Caco-2 (cell line): ENCODE measurements at regions not wholly inside any gene's neighbourhood (a gene's known extent, or its start where the extent isn't known, plus 50 kb on each side); places are given as distances from the start of the nearest gene placed in this dataset.

Source experiments
- BruUV-seq: library from RNA; stranded (reverse); fragments of 400-500 nt; replicated peaks from 2 replicates; lab custom pipeline; 2021; lab: Mats Ljungman, UMichigan
- CTCF ChIA-PET: fragments of 300-600 bp; sonication (Branson Sonifier 250); formaldehyde crosslinking; loops from one replicate; lab custom pipeline; 2022; ENCODE audit warnings: antibody characterized with exemption; lab: Charles Lee
- POLR2A ChIA-PET: fragments of 300-600 bp; sonication (Branson Sonifier 250); formaldehyde crosslinking; loops from one replicate; lab custom pipeline; 2022; ENCODE audit warnings: antibody characterized with exemption; lab: Charles Lee
- DNase-seq, 2 experiments: peaks; one replicate each; pipeline versions ENCODE4 v3.0.0 to v3.0.0-alpha.2; 2020 to 2022
- H3K27me3 ChIP-seq: replicated peaks from 2 replicates; pipeline ENCODE4 v1.6.0; 2011; ENCODE audit warnings: low read length; ENCODE audit not compliant: control insufficient read depth, insufficient read depth
- H3K36me3 ChIP-seq: 2 replicates; pipeline ENCODE4 v1.5.1; 2011; ENCODE audit warnings: low read length; ENCODE audit not compliant: control insufficient read depth, insufficient read depth
- H3K4me1 ChIP-seq: fragments of 250-450 bp; sonication (Bioruptor Pico); 2 replicates; pipeline ENCODE4 v1.5.1; 2020; ENCODE audit warnings: mild to moderate bottlenecking
- H3K4me3 ChIP-seq: 2 replicates; pipeline ENCODE4 v1.5.1; 2011; ENCODE audit warnings: low read depth, mild to moderate bottlenecking, control low read depth, low read length
- H3K9me3 ChIP-seq: fragments of 250-450 bp; sonication (Bioruptor Pico); 2 replicates; pipeline ENCODE4 v1.5.1; 2020; ENCODE audit warnings: mild to moderate bottlenecking, moderate library complexity
- H3K27ac Mint-ChIP-seq: one replicate; pipeline ENCODE4 v1.8.0; 2022; ENCODE audit warnings: mixed read lengths; ENCODE audit not compliant: unreplicated experiment
- H3K27me3 Mint-ChIP-seq: one replicate; pipeline ENCODE4 v1.8.0; 2022; ENCODE audit warnings: mixed read lengths; ENCODE audit not compliant: insufficient read depth, unreplicated experiment
- H3K36me3 Mint-ChIP-seq: one replicate; pipeline ENCODE4 v1.8.0; 2022; ENCODE audit warnings: mild to moderate bottlenecking, mixed read lengths; ENCODE audit not compliant: insufficient read depth, unreplicated experiment
- H3K4me1 Mint-ChIP-seq: one replicate; pipeline ENCODE4 v1.8.0; 2022; ENCODE audit warnings: low read depth, mixed read lengths; ENCODE audit not compliant: unreplicated experiment
- H3K4me3 Mint-ChIP-seq: one replicate; pipeline ENCODE4 v1.8.0; 2022; ENCODE audit warnings: mild to moderate bottlenecking, moderate library complexity, mixed read lengths; ENCODE audit not compliant: unreplicated experiment
- H3K9me3 Mint-ChIP-seq: one replicate; pipeline ENCODE4 v1.8.0; 2022; ENCODE audit warnings: mixed read lengths; ENCODE audit not compliant: unreplicated experiment
- intact Hi-C: fragments of 100-400 bp; cut with micrococcal nuclease; formaldehyde crosslinking; loops from one replicate; pipeline ENCODE4 v1.10.0; 2022; ENCODE audit not compliant: unreplicated experiment
- TF ChIP-seq, protein P1 (sequence below), 2 experiments: fragments of 200-600 bp in 1 of 2; IDR thresholded peaks; 1 replicate in 1 of 2; 2 replicates in 1 of 2; pipeline versions ENCODE4 v1.5.1 to v1.8.0; 2011 to 2022; ENCODE audit warnings: antibody characterized with exemption in 1 of 2, control low read depth in 1 of 2, inconsistent platforms in 1 of 2, low read depth in 1 of 2, low read length in 1 of 2, mild to moderate bottlenecking in 1 of 2, moderate library complexity in 1 of 2; ENCODE audit not compliant: insufficient read depth in 1 of 2, severe bottlenecking in 1 of 2, unreplicated experiment in 1 of 2

GRCh38 chr7:63014792-63015191, 983.9 kb upstream of the ZNF722 start:
- H3K36me3 ChIP-seq: no peaks in the 10 kb centered on the region
- Mint-ChIP-seq H3K4me1 (no peaks in the 10 kb centered on the region), H3K27ac (no peak overlapping the region), H3K4me3 (no peak overlapping the region), H3K9me3 (peaks cover 59% of the 10 kb centered on the region), H3K27me3 (no peaks in the 10 kb centered on the region), H3K36me3 (no peaks in the 10 kb centered on the region)
- no peak for DNase-seq
- CTCF ChIA-PET: no interaction called here
- peaks cover 10% of the 10 kb centered on the region; the same call in 1 of the 2 replicates for H3K9me3 ChIP-seq
- no peaks in the 10 kb centered on the region for H3K27me3 ChIP-seq
- BruUV-seq: no TSS peak
- H3K4me3 ChIP-seq: no peak overlapping the region
- intact Hi-C loops: no loop called here
- POLR2A ChIA-PET: no interaction called here
- TF ChIP-seq, protein P1, sequence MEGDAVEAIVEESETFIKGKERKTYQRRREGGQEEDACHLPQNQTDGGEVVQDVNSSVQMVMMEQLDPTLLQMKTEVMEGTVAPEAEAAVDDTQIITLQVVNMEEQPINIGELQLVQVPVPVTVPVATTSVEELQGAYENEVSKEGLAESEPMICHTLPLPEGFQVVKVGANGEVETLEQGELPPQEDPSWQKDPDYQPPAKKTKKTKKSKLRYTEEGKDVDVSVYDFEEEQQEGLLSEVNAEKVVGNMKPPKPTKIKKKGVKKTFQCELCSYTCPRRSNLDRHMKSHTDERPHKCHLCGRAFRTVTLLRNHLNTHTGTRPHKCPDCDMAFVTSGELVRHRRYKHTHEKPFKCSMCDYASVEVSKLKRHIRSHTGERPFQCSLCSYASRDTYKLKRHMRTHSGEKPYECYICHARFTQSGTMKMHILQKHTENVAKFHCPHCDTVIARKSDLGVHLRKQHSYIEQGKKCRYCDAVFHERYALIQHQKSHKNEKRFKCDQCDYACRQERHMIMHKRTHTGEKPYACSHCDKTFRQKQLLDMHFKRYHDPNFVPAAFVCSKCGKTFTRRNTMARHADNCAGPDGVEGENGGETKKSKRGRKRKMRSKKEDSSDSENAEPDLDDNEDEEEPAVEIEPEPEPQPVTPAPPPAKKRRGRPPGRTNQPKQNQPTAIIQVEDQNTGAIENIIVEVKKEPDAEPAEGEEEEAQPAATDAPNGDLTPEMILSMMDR (IDR thresholded peaks at IDR 0.05; ENCODE audit: insufficient read depth in 1 of 2, low read depth in 1 of 2, low read length in 1 of 2, severe bottlenecking in 1 of 2, unreplicated experiment in 1 of 2): no peak
- no peaks in the 10 kb centered on the region for H3K4me1 ChIP-seq

GRCh38 chr7:63023182-63023787, 975.4 kb upstream of the ZNF722 start:
- Histone ChIP-seq H3K4me3 (no peak overlapping the region), H3K9me3 (0 out of 2 replicates have a peak, but pooled peaks cover 7% of the 10 kb centered on the region), H3K4me1 (no peaks in the 10 kb centered on the region), H3K27me3 (no peaks in the 10 kb centered on the region), H3K36me3 (no peaks in the 10 kb centered on the region)
- CTCF ChIA-PET: no interaction called here
- Mint-ChIP-seq H3K4me3 (no peak overlapping the region), H3K27ac (no peak overlapping the region), H3K36me3 (no peaks in the 10 kb centered on the region), H3K4me1 (no peaks in the 10 kb centered on the region), H3K27me3 (no peaks in the 10 kb centered on the region), H3K9me3 (peaks cover 45% of the 10 kb centered on the region)
- BruUV-seq: no TSS peak
- TF ChIP-seq, protein P1 (IDR thresholded peaks at IDR 0.05; ENCODE audit: insufficient read depth in 1 of 2, low read depth in 1 of 2, low read length in 1 of 2, severe bottlenecking in 1 of 2, unreplicated experiment in 1 of 2): no peak
- intact Hi-C loops: no loop called here
- POLR2A ChIA-PET: no interaction called here
- DNase-seq: no peak

GRCh38 chr7:63024446-63024845, 974.2 kb upstream of the ZNF722 start:
- Mint-ChIP-seq H3K36me3 (no peaks in the 10 kb centered on the region), H3K27ac (no peak overlapping the region), H3K4me3 (no peak overlapping the region), H3K27me3 (no peaks in the 10 kb centered on the region), H3K4me1 (no peaks in the 10 kb centered on the region), H3K9me3 (peaks cover 37% of the 10 kb centered on the region)
- ChIA-PET CTCF (no interaction called here), POLR2A (no interaction called here)
- Histone ChIP-seq H3K36me3 (no peaks in the 10 kb centered on the region), H3K9me3 (0 out of 2 replicates have a peak, but pooled peaks cover 7% of the 10 kb centered on the region), H3K4me1 (no peaks in the 10 kb centered on the region), H3K4me3 (no peak overlapping the region), H3K27me3 (no peaks in the 10 kb centered on the region)
- no TSS peak for BruUV-seq
- intact Hi-C loops: no loop called here
- TF ChIP-seq, protein P1 (IDR thresholded peaks at IDR 0.05; ENCODE audit: insufficient read depth in 1 of 2, low read depth in 1 of 2, low read length in 1 of 2, severe bottlenecking in 1 of 2, unreplicated experiment in 1 of 2): no peak
- no peak for DNase-seq
